ENCODE measurements at regions not wholly inside any gene's neighbourhood (a gene's known extent, or its start where the extent isn't known, plus 50 kb on each side); places are given as distances from the start of the nearest gene placed in this dataset.
A peak's percentile ranks its signal among the peaks of the same experiment; 100 is the strongest.

DNA sequence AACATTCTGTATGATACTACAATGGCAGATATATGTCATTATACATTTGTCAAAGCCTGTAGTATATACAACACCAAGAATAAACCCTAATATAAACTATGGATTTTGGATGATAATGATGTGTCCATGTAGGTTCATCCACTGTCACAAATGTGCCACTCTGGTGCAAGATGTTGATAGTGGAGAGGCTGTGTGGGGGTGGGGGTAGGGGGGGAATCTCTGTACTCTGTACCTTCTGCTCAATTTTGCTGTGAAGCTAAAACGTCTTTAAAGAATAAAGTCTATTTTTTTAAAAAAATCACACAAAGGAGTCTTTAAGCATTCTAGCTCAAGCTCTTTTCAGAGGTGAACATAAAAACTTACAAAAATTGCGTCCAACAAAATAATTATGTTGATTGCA lies 88.2 kb upstream of the ABI3BP start:
- no peak for DNase-seq

DNA sequence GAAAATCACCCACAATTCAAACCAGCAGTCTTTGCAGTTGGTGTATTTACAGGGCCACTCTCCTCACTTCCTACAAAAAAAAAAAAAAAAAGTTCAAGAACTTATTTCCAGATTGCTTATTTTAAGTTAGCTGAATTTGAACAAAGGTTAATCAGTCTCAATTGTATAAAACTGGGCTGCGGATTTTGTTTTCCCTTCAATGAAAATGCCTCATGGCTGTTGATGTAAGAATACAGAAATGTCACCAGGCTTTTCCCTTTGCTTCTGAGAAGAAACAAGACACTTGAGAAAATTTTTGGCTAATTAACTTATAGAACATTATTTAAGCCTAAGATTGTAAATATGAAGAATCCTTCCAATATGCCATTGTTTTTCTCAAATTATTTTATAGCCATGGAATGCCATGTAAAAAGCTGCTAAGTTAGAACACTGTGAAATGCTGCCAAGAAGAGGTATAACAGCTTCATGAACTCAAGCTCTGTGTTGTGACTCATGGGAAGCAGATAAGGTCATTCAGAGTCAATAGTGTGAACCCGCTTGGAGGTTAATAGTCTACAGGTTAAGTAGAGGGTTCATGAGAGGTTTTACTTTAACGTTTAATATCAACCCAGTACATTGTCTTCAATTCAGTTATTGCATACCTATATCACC lies 84.3 kb upstream of the ABI3BP start:
- no peak for DNase-seq

DNA sequence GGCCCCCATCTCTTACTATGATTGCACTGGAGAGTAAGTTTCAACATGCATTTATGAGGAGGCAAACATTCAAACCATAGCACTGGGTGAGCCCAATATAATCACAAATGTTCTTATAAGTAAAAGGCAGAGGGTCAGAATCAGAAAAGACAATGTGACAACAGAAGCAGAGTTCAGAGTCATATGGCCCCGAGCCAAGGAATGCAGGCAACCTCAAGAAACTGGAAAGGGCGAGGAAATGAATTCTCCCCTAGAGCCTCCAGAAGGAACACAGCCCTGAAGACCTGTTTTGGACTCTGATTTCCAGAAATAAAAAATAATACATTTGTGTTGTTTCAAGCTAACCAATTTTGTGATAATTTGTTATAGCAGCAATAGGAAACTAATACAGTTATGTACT lies 81.3 kb upstream of the ABI3BP start:
- no peak for DNase-seq

DNA sequence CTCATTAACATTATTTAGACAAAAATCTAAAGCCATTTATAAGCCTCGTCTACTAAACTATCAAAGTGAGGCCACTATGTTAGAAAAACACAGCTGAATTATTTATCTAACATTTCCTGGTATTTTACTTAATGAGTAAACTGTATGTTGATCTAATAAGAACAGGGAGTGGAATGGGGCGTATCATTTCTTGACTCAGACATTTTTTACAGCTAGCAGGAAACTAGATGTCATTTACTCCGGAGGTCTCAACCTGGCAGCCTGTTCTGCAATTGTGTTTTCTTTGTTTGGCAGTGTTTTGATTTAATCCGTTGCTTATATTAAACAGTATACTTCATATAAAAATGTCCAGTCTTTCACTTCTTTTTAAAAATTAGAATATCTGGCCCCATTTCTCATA lies 79.1 kb upstream of the ABI3BP start:
- no peak for DNase-seq

DNA sequence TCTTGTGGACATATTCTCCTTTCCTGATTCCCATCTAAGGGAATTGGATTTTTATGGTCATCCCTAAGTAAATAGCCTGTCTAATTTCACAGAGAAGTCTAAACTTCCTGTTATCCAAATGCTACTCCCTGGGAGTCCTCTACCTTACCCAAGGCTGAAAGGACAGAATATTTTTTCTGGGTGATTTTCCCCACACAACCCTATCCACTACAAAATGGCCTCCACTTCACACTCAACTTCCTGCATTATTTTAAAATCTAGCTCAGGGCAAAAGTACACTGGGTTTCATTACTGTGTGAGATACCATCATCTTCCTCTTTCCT lies 77.5 kb upstream of the ABI3BP start:
- DNase-seq = no peak

DNA sequence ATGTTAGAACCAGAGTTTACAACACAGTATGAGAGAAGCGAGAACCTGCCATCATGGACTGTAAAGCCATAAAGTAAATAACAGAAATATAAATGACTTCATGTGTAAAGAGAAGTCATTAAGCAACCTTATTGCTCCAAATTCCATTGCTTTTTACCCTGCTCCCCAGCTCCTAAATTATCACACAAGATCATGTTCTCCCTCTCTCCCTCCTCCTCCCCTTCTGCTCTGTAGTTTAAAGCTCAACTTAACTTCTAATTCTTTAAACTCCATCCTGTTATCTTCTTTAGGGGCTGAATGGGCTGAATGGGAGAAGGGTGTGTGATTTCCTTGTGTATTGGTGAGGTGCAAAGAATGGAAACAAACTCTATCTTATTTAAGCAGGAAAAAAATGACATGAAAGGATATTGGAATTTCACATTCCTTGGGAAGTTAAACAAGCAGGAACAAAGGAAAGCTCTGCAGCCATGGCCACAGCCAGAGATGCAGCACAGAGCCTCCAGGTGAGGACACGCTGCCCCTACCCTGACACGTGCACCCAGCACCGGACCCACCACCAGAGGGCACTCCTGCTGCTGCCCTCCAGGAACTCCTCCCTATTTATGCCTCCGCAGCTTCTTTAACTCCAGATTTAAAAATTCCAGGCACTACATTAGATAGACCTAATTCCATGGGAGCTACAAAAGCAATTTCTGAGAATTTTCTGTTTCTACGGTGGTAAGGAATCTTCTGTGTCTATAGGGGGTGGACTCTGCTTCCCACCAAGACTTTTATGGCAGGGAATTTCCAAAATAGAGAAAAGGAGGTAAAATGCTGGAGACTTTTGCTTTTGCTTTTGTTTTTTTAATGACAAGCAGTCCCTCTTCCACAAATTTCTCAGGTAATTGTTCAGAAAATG lies 76.9 kb upstream of the ABI3BP start:
- DNase-seq = peak; percentile 10

DNA sequence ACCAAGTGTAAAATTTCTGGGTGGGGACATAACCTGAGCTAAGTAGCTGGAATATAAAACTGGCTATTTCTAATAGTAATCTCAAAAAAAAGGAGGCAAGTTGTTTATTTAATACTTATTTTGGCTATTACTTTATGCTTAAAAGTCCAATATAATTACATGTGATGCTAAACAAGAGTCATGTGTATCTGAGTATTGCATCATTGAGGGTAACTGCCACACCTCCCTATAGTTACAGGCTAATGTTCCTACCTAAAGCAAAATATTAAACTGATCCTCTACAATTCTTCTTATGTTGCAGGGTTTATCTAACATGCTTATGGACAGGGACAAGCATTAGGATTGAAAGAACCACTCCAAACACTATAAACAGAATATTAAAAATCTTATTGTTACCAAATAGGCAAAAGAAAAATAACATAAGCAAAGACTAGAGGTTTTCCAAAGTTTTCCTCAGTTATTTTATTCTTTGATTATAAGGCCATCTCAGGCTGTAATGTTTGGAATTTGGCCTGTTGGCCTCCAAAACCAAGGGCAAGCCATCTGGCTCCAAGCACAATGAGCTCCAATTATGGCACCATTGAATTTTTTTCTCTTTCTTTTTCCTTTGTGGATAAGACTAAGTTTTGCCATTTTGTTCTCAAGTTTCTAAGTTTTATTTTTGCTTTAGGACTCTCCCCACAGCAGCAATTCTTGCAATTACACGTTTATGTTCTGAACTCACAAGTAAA lies 75.8 kb upstream of the ABI3BP start:
- DNase-seq = no peak

DNA sequence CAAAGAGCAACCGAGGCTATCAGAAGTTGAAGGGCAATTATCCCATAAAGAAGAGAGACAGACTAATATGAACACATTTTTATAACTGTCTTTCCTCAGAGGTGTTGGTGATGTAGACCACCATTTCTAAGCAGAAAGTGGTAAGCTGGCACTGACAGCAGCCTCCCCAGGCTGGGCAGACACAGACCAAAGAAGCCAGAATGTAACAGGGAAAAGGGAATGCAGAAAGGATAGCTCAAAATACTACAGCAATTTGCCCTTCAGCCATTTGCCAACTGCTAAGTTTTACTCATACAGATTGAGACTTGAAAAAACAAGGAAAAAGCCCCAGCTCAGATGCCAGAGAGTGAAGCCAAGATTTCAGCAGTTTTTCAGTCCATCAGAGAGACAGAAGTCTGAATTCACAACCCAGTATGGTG lies 73.5 kb upstream of the ABI3BP start:
- DNase-seq = no peak

DNA sequence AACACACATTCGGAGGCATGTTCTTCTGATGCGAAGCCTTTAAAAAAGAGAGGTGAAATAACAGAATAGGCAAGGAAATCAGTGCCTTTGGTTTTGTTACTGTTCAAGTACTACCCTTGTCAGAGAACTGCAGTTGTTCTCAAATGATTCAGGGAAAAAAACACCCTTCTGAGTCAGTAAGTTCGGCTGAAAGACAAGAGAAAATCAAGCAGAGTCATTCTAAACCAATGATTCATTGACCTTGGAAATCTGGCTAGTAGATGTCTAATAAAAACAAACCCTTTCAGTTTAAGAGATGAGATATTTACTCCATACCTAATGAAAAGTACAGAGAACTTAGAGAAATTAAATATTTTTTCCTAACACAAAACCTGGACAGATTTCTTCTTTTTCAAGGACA lies 72.7 kb upstream of the ABI3BP start:
- DNase-seq = no peak

DNA sequence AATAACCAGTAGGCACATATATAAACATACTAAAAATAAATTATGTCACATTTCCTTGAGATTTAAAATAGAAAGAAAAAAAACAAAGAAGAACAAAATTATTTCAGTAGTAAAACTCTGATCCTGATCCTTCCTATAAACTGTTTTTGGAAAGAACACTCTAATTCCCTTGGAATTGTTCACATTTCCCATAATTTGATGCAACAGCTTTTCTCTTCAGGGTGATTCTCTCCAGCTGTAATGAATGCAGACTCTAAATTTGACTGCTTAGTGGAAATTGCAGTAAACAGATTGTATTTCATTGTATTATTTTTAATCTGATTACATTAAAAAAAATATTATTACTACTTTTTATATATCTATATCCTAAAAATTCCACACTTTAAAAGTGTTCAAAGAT lies 70.2 kb upstream of the ABI3BP start:
- no peak for DNase-seq

DNA sequence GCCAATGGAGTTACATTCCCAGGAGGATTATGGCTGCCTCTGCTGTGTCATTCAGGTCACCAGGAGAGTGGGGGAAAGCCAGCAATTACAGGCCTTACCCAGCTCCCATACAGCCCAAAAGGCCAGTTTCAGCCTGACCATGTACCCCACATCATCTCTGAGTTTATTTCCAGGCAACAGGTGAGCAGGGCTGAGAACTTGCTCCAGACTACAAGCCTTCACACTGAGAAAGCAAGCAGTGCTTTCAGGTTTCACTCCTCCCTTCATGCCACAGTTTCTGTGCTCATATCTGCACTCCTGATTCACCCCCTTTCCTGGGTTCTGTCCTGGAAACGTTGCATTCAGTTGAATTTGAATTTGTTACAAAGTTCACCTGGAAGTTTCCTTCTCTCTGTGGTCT lies 68.1 kb upstream of the ABI3BP start:
- DNase-seq = no peak

DNA sequence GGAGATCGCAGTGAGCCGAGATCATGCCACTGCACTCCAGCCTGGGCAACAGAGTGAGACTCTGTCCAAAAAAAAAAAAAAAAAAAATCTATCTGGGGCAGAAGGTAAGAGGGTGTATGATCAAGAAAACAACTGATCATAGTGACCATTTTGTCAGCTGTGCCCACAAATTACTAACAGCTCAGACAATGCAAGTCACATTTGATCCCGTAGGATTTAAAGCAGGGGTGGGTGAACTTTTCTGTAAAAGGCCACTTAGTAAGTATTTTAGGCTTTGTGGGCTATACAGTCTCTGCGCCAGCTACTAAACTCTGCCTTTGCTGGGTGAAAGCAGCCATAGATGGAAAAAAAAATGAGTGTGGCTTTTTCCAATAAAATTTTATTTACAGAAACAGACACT lies 57.6 kb upstream of the ABI3BP start:
- no peak for DNase-seq

DNA sequence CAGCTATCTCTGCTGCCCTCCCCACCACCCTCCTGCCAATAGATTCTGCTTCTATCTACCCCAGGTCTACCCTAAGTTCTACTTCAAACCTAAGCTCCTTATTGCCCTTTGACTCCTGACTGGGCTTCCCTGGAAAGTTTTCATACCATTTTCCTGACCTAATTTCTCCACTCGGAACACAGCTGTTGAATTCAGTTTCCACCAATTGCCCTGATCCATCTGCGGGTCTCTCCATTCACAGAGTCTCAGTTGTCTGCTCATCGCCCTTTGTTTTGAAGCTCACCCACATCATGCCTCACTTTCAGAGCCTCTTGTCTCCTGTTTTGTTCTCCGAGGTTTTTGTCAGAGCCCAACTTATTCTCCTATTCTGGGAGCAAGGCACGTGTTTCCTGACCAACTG lies 56.8 kb upstream of the ABI3BP start:
- DNase-seq = no peak

DNA sequence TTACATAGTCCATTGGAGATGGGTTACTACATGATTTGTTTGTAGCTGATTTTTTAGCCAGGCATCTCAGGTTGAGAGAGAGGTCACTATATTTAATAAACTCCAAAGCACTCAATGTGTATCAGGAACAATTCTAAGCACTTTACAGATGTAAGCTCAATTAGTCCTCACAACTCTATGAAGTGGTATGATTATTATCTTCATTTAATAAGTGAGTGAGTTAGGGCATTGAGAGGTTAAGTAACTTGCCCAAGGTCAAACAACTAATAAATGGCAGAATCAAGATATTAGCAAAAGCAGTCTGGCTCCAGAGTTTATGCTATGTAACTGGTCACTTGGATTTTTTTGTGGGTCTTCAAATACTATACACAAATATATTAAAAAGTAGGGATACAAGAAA lies 56.3 kb upstream of the ABI3BP start:
- DNase-seq = no peak

DNA sequence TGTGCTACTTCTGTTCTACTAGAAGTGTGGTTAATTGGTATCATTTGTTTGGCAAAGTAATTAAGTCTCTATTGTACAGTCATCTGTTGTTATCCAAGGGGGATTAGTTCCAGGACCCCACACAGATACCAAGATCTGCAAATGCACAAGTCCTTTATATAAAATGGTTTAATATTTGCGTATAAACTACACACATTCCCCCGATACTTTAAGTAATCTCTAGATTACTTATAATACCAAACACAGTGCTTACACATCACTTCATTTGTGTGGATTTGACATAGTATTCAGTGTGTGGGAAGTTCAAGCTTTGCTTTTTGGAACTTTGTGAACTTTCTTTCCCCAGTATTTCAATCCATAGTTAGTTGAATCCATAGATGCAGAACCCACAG lies 50.5 kb upstream of the ABI3BP start:
- DNase-seq = no peak

DNA sequence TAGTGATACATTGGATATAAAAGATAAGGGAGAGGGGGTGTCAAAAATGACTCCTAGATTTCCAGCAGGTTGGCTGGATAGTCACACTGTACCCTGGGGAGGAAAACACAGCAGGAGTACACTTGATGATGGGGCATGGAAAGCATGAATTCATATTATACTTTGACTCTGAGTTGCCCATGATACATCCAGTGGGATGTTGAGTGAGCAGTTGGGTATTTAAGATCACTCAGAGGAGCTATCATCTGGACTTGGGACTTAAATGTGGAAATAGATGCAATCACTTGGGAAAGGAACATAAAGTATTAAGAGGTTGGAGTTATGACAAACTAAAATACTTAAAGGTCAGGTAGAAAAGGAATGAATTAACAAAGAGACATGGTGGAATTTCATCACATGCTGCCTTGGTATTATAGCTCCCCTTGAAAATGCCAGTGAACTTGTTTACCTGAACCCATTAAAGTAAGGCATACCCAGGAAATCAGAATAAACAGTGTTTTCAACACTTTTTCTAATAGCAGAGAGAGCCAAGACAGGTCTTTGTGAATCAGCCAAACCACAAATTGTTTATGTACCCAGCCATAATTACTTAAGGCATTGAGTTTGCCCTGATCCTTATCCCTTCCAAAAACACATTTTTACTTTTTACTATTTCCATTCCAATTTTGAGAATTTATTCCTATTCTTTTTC lies 49.9 kb upstream of the ABI3BP start:
- no peak for DNase-seq

All from NCI-H774 (cell line).